Fibroblast of skin of right quadriceps (primary cell): ENCODE measurements at regions not wholly inside any gene's neighbourhood (a gene's known extent, or its start where the extent isn't known, plus 50 kb on each side); places are given as distances from the start of the nearest gene placed in this dataset.
"Not testable (repeated sequence)": the region's sequence is repeated elsewhere in the genome, so short reads cannot be mapped to it uniquely, and the experiment has no call there.

ENCODE experiments used
- DNase-seq: peaks from one replicate; pipeline ENCODE4 v3.0.0-alpha.2; 2013

- DNase-seq: no peak
These were observed 632.4 kb upstream of the ZFP42 start for GRCh38 chr4:187362937-187363857.

DNA sequence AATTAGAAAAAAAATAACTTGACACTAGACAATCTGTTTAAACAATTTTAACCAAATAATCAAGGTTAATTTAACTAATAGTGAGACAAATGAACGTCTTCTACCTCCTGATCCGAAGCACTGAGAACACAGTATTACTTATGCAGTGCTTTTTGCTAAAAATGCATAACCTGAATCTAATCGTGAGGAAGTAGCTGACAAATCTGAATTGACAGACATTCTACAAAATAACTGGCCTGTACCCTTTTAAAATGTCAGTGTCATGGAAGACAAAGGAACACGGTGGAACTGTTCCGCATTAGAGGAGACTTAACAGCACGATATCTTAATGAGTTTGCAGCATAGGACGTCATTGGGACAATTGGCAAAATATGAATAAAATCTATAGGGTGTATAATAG, 631.2 kb upstream of the ZFP42 start:
- no peak for DNase-seq

DNA sequence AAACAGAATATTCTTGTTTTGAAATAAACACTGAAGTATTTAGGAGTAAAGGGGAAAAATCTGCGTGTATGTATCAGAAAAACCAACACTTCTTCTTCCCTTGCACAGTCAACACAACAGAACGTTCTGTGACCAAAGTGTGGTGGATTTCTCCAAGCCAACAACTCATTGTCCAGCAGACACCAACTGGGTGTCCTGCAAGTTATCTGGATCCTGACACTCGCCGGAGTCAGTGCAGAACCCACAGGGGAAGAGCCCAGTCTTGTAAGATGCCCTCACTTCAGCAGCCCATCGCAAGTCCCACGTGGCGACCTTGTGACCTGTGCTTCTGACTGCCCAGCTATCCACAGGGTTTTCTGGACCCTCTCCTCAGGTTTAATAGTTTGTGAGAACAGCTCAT, 630.7 kb upstream of the ZFP42 start:
- DNase-seq: no peak

GRCh38 chr4:187366530-187366929, 629.0 kb upstream of the ZFP42 start:
- DNase-seq: no peak

GRCh38 chr4:187370918-187371317, 624.7 kb upstream of the ZFP42 start:
- no peak for DNase-seq

GRCh38 chr4:187378441-187378840, 617.1 kb upstream of the ZFP42 start:
- no peak for DNase-seq

DNA sequence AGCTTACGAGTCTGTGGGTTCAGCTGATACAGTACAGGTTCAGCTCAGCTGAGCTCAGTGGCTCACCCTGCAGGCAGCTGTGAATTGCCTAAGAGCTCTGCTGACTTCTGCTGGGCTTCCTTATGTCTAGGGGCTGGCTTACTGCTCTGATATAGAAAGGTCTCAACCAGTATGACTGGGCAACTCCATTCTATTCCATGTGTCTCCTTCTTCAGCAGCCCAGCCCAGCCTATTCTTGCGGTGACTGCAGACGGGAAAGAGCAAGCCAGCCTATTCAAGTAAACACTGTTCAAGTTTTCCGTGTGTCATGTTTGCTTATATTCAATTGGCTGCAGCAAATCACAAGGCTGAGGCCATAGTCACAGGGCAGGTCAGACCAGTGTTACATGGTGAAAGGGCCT, 615.4 kb upstream of the ZFP42 start:
- no peak for DNase-seq

DNA sequence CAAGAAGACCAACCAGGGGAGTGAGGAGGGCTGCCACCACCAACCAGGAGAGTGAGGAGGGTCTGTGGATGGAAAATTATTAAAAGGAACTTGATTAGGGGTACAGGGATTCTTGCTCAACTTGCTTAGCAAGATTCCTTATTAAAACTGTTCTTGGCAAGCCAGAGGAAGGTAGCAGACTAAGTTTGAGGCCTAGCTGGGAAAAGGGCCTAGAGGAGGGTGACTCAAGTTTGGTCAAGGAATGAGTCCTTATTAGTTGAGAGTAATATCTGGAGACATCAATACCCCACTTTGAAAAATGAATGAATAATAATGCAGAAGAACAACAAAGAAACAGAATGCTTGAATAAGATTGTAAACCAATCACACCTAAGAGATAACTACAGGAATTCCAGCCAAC, 612.4 kb upstream of the ZFP42 start:
- no peak for DNase-seq

DNA sequence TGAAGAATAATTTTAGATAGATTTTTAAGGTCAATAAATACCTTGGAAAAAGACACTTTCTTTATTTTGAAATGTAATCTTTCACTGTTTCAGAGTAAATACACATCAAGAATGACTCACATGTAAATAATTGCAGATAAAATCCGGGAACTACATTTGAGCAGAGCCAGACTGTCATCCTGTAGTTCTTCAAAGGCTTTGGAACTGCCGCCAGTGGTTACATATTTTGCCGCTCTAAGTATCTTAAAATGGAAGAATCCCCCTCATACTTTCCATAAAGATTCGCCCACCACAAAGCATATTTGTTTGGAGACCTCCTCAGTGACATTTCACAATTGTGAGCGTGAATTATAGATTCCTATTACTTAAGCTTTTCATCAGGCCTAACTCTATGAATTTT, 607.8 kb upstream of the ZFP42 start:
- peak; percentile 77 for DNase-seq

GRCh38 chr4:187389420-187389819, 606.2 kb upstream of the ZFP42 start:
- DNase-seq: no peak

- peak; percentile 72 for DNase-seq
These were observed 604.9 kb upstream of the ZFP42 start for GRCh38 chr4:187390646-187391045.

- peak; percentile 34 for DNase-seq
These were observed 601.8 kb upstream of the ZFP42 start for GRCh38 chr4:187393531-187394344.

GRCh38 chr4:187396106-187396505, 599.5 kb upstream of the ZFP42 start:
- no peak for DNase-seq

DNA sequence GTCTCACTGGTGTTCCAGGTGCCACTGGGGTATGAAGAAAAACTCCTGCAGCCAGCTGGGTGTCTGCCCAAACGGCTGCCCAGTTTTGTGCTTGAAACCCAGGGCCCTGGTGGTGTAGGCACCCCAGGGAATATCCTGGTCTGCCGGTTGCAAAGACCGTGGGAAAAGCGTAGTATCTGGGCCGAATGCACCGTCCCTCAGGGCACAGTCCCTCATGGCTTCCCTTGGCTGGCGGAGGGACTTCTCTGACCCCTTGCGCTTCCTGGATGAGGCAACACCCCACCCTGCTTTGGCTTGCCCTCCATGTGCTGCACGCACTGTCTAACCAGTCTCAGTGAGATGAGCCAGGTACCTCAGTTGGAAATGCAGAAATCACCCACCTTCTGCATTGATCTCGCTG, 587.1 kb upstream of the ZFP42 start:
- DNase-seq: not testable (repeated sequence)

DNA sequence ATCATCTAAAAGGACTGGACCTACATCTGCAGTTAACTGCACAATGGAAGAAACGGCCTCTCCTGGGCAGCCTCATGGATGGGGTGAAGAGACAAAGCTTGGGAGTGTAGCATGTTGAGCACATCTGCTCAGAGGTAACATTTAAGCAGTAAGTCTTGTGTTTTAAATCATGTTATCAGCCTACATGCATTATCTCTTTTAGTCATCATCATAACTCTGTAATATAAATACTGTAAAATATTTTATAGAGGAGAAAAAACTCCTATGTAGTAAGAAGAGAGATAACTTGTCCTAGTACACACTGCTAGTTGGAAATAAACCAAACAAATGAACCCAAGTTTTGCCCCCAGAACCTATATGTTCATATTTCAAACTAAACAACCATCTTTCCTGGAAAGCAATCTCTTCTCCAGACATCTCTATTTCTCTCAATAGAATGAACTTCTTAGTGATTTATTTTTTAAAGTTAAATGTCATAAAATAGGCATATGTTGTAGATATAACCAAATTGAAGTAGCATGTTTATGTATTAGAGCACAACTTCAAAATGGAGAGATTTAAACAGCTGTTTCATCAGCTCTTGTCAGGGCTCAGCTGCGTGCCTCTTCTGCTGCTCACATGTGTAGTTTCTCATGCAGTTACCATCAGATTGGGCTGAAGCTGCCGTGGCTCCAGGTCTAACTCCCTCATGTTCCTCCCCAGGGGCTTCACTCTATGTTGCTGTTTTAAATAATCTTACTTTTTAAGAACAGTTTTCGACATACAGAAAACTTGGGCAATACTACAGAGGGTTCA, 581.8 kb upstream of the ZFP42 start:
- DNase-seq: no peak

DNA sequence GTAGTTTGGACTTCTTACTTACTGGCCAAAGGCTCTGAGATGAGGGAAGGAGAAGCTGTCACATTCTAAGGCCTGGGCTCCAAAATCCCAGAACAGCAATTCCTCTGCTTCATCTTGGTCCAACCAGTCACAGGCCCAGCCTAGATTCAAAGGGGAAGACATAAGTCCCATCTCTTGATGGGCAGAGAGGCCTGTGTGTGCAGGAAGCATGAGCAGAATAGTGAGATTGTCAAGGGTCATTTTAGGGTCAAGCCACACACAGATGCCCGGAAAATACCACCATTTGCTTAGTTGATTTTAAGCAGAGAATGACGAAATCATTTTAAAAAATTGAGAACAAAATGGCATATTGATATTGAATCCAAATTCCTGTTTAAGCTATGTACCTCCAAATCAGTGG, 580.9 kb upstream of the ZFP42 start:
- DNase-seq: no peak

DNA sequence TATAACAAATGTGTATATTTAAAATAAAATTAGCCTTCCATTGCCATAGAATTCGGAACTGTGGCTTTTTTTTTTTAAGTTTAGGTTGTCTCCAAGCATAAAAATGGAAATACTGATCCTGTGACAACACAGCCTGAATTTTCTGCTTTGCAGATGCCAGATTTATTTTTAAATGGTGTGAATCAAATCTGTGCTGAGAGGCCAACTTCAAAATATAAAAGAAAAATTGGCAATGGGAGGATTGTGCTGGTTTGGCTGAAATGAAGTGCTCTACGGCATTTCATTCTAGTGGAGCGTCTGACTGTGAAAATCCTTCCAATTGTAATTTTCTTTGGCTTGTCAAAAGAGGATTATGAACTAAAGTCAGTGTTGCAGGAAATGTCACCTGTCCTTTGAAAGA, 580.3 kb upstream of the ZFP42 start:
- no peak for DNase-seq

- DNase-seq: no peak
These were observed 579.4 kb upstream of the ZFP42 start for GRCh38 chr4:187416216-187416615.

DNA sequence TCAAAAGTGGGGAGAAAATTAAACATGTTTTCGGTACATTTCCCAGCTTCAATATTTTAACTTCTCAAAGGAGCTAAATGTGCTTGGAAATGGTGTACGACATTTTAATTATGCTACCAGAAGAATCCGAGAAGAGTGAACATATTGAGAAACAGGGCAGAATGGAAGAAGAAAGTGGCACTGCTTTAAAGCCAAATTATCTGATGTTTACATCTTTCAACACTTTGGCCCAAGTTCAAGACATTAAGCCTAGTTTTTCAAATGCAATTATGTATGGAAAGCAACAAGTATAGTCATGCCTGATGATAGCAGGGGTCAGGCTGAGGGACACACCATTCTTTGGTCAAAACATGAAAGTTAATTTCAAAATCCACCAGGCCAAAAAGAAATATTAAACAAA, 577.9 kb upstream of the ZFP42 start:
- no peak for DNase-seq

DNA sequence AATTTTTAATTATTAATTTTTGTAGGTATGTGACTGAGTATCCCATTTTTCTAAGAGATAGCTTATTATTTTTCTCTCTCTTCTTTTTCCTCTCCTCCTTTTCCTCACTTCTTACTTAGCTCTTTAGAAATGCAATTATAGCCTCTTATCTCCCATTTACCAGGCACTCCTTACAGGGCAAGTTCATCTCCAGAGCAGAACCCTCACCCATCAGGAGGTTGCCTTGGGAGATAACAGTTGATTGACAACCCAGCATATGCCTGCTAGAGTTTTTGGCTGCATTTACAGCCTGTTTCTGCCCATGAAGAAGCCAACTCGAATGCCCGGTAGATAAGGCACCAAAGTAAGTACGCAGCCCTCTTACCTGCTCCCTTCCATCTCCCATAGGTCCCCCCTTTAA, 572.9 kb upstream of the ZFP42 start:
- DNase-seq: no peak

DNA sequence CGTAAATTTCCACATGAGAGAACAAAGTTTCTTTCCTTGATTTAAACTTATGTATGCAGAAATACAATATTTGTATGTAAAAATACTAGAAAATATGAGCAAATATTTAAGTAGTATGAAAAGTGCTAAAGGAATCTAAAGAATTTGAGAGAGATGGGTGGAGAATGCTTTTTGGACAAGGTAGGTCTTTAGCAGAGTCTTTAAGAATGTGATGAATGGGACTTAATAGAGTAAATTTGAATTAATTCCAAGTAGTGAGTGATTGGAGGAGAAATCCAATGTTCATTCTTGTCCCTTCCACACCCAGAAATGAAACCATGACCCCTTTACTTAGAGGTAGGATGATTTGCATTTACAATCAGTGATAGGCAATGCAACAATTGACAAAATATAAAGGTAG, 570.9 kb upstream of the ZFP42 start:
- no peak for DNase-seq

GRCh38 chr4:187426511-187426910, 569.1 kb upstream of the ZFP42 start:
- no peak for DNase-seq

GRCh38 chr4:187432310-187432709, 563.3 kb upstream of the ZFP42 start:
- DNase-seq: no peak
